ENCODE measurements at regions not wholly inside any gene's neighbourhood (a gene's known extent, or its start where the extent isn't known, plus 50 kb on each side); places are given as distances from the start of the nearest gene placed in this dataset.

DNA sequence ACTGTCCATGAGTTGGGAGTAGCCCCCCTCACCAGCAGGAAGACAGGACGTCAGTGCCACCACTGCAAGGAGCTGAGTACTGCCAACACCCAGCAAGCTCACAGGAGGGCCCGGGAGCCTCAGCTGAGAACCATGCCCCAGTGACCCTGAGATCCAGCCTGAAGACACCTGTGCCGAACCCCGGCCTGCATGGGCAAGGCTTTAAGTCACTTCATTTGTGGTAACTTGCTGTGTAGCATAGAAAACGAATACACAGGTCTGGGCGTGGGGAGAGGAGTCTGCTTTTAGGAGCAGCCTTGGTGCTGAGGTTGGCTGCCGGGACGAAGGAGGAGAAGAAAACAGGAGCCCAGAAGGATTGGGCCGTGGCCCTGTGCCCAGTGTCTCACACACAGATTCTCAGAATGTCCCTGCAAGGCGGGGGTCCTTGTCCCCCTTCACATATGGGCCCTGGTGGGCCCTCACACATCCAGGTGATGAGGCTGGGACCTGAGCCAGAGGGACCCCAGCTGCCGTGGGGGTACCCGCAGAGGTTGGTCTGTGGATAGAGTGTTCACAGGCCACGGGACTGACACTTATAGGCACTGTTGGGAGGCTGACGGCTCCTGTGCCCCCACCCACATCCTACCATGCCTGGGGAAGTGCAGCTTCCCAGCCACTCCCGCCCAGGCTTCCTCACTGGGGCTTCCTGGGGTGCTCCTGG is 85.3 kb downstream of the PLXNA1 start:
- TF ChIP-seq, protein P1, sequence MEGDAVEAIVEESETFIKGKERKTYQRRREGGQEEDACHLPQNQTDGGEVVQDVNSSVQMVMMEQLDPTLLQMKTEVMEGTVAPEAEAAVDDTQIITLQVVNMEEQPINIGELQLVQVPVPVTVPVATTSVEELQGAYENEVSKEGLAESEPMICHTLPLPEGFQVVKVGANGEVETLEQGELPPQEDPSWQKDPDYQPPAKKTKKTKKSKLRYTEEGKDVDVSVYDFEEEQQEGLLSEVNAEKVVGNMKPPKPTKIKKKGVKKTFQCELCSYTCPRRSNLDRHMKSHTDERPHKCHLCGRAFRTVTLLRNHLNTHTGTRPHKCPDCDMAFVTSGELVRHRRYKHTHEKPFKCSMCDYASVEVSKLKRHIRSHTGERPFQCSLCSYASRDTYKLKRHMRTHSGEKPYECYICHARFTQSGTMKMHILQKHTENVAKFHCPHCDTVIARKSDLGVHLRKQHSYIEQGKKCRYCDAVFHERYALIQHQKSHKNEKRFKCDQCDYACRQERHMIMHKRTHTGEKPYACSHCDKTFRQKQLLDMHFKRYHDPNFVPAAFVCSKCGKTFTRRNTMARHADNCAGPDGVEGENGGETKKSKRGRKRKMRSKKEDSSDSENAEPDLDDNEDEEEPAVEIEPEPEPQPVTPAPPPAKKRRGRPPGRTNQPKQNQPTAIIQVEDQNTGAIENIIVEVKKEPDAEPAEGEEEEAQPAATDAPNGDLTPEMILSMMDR (IDR thresholded peaks at IDR 0.05; ENCODE audit: insufficient read depth, low read depth, low read length), result no peak
- TF ChIP-seq EZH2 (IDR thresholded peaks at IDR 0.05; ENCODE audit: insufficient read depth, low read length), result no peak

Measured in astrocyte (in vitro differentiated cells and primary cell).